ENCODE measurements at regions not wholly inside any gene's neighbourhood (a gene's known extent, or its start where the extent isn't known, plus 50 kb on each side); places are given as distances from the start of the nearest gene placed in this dataset.

- H2BK5ac ChIP-seq (ENCODE audit: low read depth, low read length) = no peak overlapping the region
- H3K23me2 ChIP-seq (ENCODE audit: low read depth, low read length) = no peaks in the 10 kb centered on the region
- no peak overlapping the region for H2BK120ac ChIP-seq (replicated peaks; ENCODE audit: low read depth, low read length)
- no peak overlapping the region for H4K8ac ChIP-seq (ENCODE audit: extremely low read depth, insufficient read depth, low read length)
- no peak overlapping the region for H3K23ac ChIP-seq (ENCODE audit: insufficient read length)
- no peaks in the 10 kb centered on the region; a peak in 1 of 7 replicates for H3K4me1 ChIP-seq (replicated peaks in 1 of 4; ENCODE audit: control insufficient read depth in 3 of 4, insufficient read depth in 4 of 4, low read length in 3 of 4)
- ChIA-PET CTCF (ENCODE audit: partially characterized antibody) (no interaction called here), POLR2A (ENCODE audit: partially characterized antibody) (no interaction called here)
- H3K27ac ChIP-seq (ENCODE audit: low read depth, low read length) = no peak overlapping the region
- no peak overlapping the region for H3K18ac ChIP-seq (ENCODE audit: extremely low read depth, low read length)
- H3K36me3 ChIP-seq (ENCODE audit: control insufficient read depth in 2 of 4, insufficient read depth in 4 of 4, low read length in 3 of 4) = no peaks in the 10 kb centered on the region
- H4K91ac ChIP-seq (replicated peaks; ENCODE audit: insufficient read length, low read length) = no peak overlapping the region
- no peak overlapping the region for H2BK20ac ChIP-seq (ENCODE audit: low read length)
- no peak overlapping the region for H3K4me2 ChIP-seq (ENCODE audit: insufficient read depth in 1 of 2, low read depth in 2 of 2, low read length in 2 of 2)
- H3K56ac ChIP-seq (replicated peaks; ENCODE audit: insufficient read length, low read depth, low read length) = no peak overlapping the region
- no peak overlapping the region for H2AK5ac ChIP-seq (ENCODE audit: low read depth, low read length)
- no peak overlapping the region for H3K4ac ChIP-seq (replicated peaks; ENCODE audit: insufficient read length, low read depth, low read length)
- H4K5ac ChIP-seq (ENCODE audit: insufficient read length, low read depth, low read length) = no peak overlapping the region
- no peak overlapping the region for H2AFZ ChIP-seq (ENCODE audit: low read length)
- H3K79me1 ChIP-seq (ENCODE audit: low read depth, low read length) = no peaks in the 10 kb centered on the region
- FAIRE-seq (no peak), DNase-seq (ENCODE audit: low read depth in 1 of 2, low spot score in 2 of 2) (no peak)
- no peak overlapping the region for H3K14ac ChIP-seq (ENCODE audit: insufficient read length)
- H3K27me3 ChIP-seq (replicated peaks in 1 of 4; ENCODE audit: control insufficient read depth in 3 of 4, extremely low read depth in 1 of 4, insufficient read depth in 3 of 4, low read length in 3 of 4) = no peaks in the 10 kb centered on the region
- 93% methylated on average over 3 of the region's 3 CpGs; no CpG with 5 or more reads in 1 of the 2 experiments for WGBS, 2 experiments (ENCODE audit: extremely low coverage in 1 of 2, insufficient coverage in 1 of 2, insufficient read length in 1 of 2, insufficient replicate concordance in 2 of 2, low coverage in 1 of 2, low lambda C conversion rate in 2 of 2, missing lambda C conversion rate in 1 of 2)
- H2BK12ac ChIP-seq (ENCODE audit: low read depth, low read length) = no peak overlapping the region
- H3K9ac ChIP-seq (replicated peaks in 1 of 4; ENCODE audit: extremely low read depth in 1 of 4, low read depth in 3 of 4, low read length in 3 of 4) = no peak overlapping the region
- no peaks in the 10 kb centered on the region for H3K9me3 ChIP-seq (ENCODE audit: insufficient read depth in 2 of 2, low read depth in 1 of 2, low read length in 1 of 2)
- H3K4me3 ChIP-seq (ENCODE audit: extremely low read depth in 1 of 4, insufficient read depth in 2 of 4, low read depth in 3 of 4, low read length in 4 of 4) = no peak overlapping the region
- H3K79me2 ChIP-seq (ENCODE audit: control insufficient read depth in 1 of 2, insufficient read depth in 2 of 2, low read length in 2 of 2) = no peaks in the 10 kb centered on the region
- H4K20me1 ChIP-seq (replicated peaks in 1 of 2; ENCODE audit: control insufficient read depth in 1 of 2, insufficient read depth in 2 of 2, low read length in 2 of 2) = no peaks in the 10 kb centered on the region
- H2BK15ac ChIP-seq (ENCODE audit: low read length) = no peak overlapping the region
- no peak for TF ChIP-seq SP4 (IDR thresholded peaks at IDR 0.05; ENCODE audit: low read length)
- no peak for TF ChIP-seq CREB1 (IDR thresholded peaks at IDR 0.05)
- TF ChIP-seq KDM4A (IDR thresholded peaks at IDR 0.05; ENCODE audit: low read depth, low read length, severe bottlenecking) = no peak
- no peak for TF ChIP-seq EGR1 (IDR thresholded peaks at IDR 0.05; ENCODE audit: borderline replicate concordance, low read depth, low read length)
- TF ChIP-seq RNF2 (IDR thresholded peaks at IDR 0.05; ENCODE audit: borderline replicate concordance, low read depth, low read length, missing control alignments, poor library complexity, severe bottlenecking) = no peak
- no peak for TF ChIP-seq SRF (IDR thresholded peaks at IDR 0.05; ENCODE audit: low read depth, low read length)
- no peak for TF ChIP-seq JUND (IDR thresholded peaks at IDR 0.05; ENCODE audit: low read length)
- no peak for TF ChIP-seq JUN (IDR thresholded peaks at IDR 0.05; ENCODE audit: low read depth, low read length)
- no peak for TF ChIP-seq CEBPB (IDR thresholded peaks at IDR 0.05; ENCODE audit: low read depth, low read length)
- TF ChIP-seq EZH2 (IDR thresholded peaks at IDR 0.05; ENCODE audit: low read depth, low read length, severe bottlenecking) = no peak
- no peak for TF ChIP-seq EP300 (IDR thresholded peaks at IDR 0.05; ENCODE audit: borderline replicate concordance in 1 of 2, low read depth in 2 of 2, low read length in 2 of 2)
- no peak for TF ChIP-seq POLR2A (IDR thresholded peaks at IDR 0.05; ENCODE audit: control extremely low read depth in 1 of 2, low read depth in 2 of 2, low read length in 2 of 2)
- TF ChIP-seq CHD1 (IDR thresholded peaks at IDR 0.05; ENCODE audit: low read depth, low read length) = no peak
- no peak for TF ChIP-seq POLR2AphosphoS5 (IDR thresholded peaks at IDR 0.05; ENCODE audit: low read depth, low read length)
- TF ChIP-seq POU5F1 (IDR thresholded peaks at IDR 0.05; ENCODE audit: low read depth, low read length) = no peak
Observed at GRCh38 chr4:173891072-173891471, 361.0 kb upstream of the HAND2 start.
